Lung (tissue), 11 donors: ENCODE measurements at regions not wholly inside any gene's neighbourhood (a gene's known extent, or its start where the extent isn't known, plus 50 kb on each side); places are given as distances from the start of the nearest gene placed in this dataset.

Source experiments
- ATAC-seq: fragments of 200-7000 bp; cut with Tn5 transposase; one replicate; pipeline ENCODE4 v1.9.1; 2020; ENCODE audit warnings: moderate number of reproducible peaks; ENCODE audit not compliant: insufficient read depth, low FRiP score
- DNase-seq, 3 donors: peaks; one replicate each; pipeline ENCODE4 v3.0.0-alpha.2; 2013 to 2017
- H3K27ac ChIP-seq, 2 donors: one replicate each; pipeline ENCODE4 v1.5.1; 2013; ENCODE audit warnings: mild to moderate bottlenecking in 2 of 2, moderate library complexity in 2 of 2, control low read depth in 1 of 2, inconsistent platforms in 1 of 2, low read depth in 1 of 2, low read length in 1 of 2
- H3K27me3 ChIP-seq, 3 donors: one replicate each; pipeline ENCODE4 v1.5.1; 2013; ENCODE audit warnings: low read length in 2 of 3; ENCODE audit not compliant: control insufficient read depth in 3 of 3, insufficient read depth in 3 of 3
- H3K36me3 ChIP-seq, 4 donors: one replicate each; pipeline ENCODE4 v1.5.1; 2013; ENCODE audit warnings: low read length in 4 of 4, mild to moderate bottlenecking in 1 of 4, moderate library complexity in 1 of 4; ENCODE audit not compliant: control insufficient read depth in 4 of 4, insufficient read depth in 4 of 4
- H3K4me1 ChIP-seq, 5 donors: one replicate each; pipeline ENCODE4 v1.5.1; 2013; ENCODE audit warnings: low read length in 5 of 5, mild to moderate bottlenecking in 2 of 5, moderate library complexity in 1 of 5; ENCODE audit not compliant: control insufficient read depth in 5 of 5, insufficient read depth in 5 of 5
- H3K4me3 ChIP-seq: one replicate; pipeline ENCODE4 v1.5.1; 2013; ENCODE audit warnings: mild to moderate bottlenecking, control low read depth, moderate library complexity
- H3K9ac ChIP-seq, 2 donors: one replicate each; pipeline ENCODE4 v1.5.1; 2013; ENCODE audit warnings: low read length in 2 of 2, control low read depth in 1 of 2; ENCODE audit not compliant: insufficient read depth in 1 of 2
- H3K9me3 ChIP-seq, 4 donors: one replicate each; pipeline ENCODE4 v1.5.1; 2013; ENCODE audit warnings: low read length in 3 of 4, mild to moderate bottlenecking in 1 of 4, moderate library complexity in 1 of 4; ENCODE audit not compliant: control insufficient read depth in 4 of 4, insufficient read depth in 3 of 4
- WGBS, 2 donors: extraction: QIAGEN DNeasy Blood & Tissue Kit; methylation state at CpG; one replicate each; pipeline ENCODE4 v1.1.7; 2013; 5-methylcytosine and 5-hydroxymethylcytosine counted together
- TF ChIP-seq, protein P1 (sequence below): IDR thresholded peaks from 2 replicates; pipeline ENCODE4 v1.5.1; 2012; ENCODE audit warnings: mild to moderate bottlenecking; ENCODE audit errors: control extremely low read depth, extremely low read depth
- donor health status: control.
- donor health status: control.
- donor health status: Bipolar disorder and iron deficiency.
- donor health status: healthy.
- donor health status: DM: yes; HTN: yes; CAD: no.

GRCh38 chr14:22098435-22098834, 424.8 kb upstream of the OR4E1 start:
- Histone ChIP-seq H3K4me3 (no peak overlapping the region), H3K27me3 (no peaks in the 10 kb centered on the region), H3K9me3 (no peaks in the 10 kb centered on the region), H3K27ac (no peak overlapping the region), H3K4me1 (peaks cover 0 to 24% (median 9%) of the 10 kb centered on the region in 5 donors), H3K9ac (no peak overlapping the region), H3K36me3 (no peaks in the 10 kb centered on the region)
- TF ChIP-seq, protein P1, sequence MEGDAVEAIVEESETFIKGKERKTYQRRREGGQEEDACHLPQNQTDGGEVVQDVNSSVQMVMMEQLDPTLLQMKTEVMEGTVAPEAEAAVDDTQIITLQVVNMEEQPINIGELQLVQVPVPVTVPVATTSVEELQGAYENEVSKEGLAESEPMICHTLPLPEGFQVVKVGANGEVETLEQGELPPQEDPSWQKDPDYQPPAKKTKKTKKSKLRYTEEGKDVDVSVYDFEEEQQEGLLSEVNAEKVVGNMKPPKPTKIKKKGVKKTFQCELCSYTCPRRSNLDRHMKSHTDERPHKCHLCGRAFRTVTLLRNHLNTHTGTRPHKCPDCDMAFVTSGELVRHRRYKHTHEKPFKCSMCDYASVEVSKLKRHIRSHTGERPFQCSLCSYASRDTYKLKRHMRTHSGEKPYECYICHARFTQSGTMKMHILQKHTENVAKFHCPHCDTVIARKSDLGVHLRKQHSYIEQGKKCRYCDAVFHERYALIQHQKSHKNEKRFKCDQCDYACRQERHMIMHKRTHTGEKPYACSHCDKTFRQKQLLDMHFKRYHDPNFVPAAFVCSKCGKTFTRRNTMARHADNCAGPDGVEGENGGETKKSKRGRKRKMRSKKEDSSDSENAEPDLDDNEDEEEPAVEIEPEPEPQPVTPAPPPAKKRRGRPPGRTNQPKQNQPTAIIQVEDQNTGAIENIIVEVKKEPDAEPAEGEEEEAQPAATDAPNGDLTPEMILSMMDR: no peak
- no peak for ATAC-seq
- no peak for DNase-seq

- Histone ChIP-seq H3K9ac (peak overlapping the region in 1 of 2 donors; percentile 6), H3K9me3 (no peaks in the 10 kb centered on the region), H3K36me3 (no peaks in the 10 kb centered on the region), H3K27ac (no peak overlapping the region), H3K4me1 (peaks cover 0 to 24% (median 9%) of the 10 kb centered on the region in 5 donors), H3K4me3 (no peak overlapping the region), H3K27me3 (no peaks in the 10 kb centered on the region)
- DNase-seq (no peak), ATAC-seq (no peak)
- WGBS, 2 donors: 39 to 64% methylated on average over 4 of the region's 4 CpGs
- TF ChIP-seq, protein P1: no peak
These were observed 424.1 kb upstream of the OR4E1 start for GRCh38 chr14:22097586-22098292.

- no peak for ATAC-seq
- 25 to 38% methylated on average over 5 of the region's 5 CpGs for WGBS, 2 donors
- peaks cover 0 to 24% (median 9%) of the 10 kb centered on the region in 5 donors for H3K4me1 ChIP-seq
- no peaks in the 10 kb centered on the region for H3K9me3 ChIP-seq
- DNase-seq: no peak
- no peaks in the 10 kb centered on the region for H3K36me3 ChIP-seq
- no peak overlapping the region for H3K9ac ChIP-seq
- no peak overlapping the region for H3K27ac ChIP-seq
- TF ChIP-seq, protein P1: no peak
- H3K27me3 ChIP-seq: no peaks in the 10 kb centered on the region
- H3K4me3 ChIP-seq: no peak overlapping the region
These were observed 423.5 kb upstream of the OR4E1 start for GRCh38 chr14:22097072-22097471.

- Histone ChIP-seq H3K27me3 (no peaks in the 10 kb centered on the region), H3K9ac (no peak overlapping the region), H3K27ac (no peak overlapping the region), H3K4me3 (no peak overlapping the region), H3K9me3 (no peaks in the 10 kb centered on the region), H3K4me1 (peaks cover 0 to 24% (median 9%) of the 10 kb centered on the region in 5 donors), H3K36me3 (no peaks in the 10 kb centered on the region)
- TF ChIP-seq, protein P1: no peak
- 60 to 76% methylated on average over 4 of the region's 4 CpGs for WGBS, 2 donors
- DNase-seq (no peak), ATAC-seq (no peak)
These were observed 422.9 kb upstream of the OR4E1 start for GRCh38 chr14:22096514-22096895.
